ENCODE measurements at regions not wholly inside any gene's neighbourhood (a gene's known extent, or its start where the extent isn't known, plus 50 kb on each side); places are given as distances from the start of the nearest gene placed in this dataset.

GRCh38 chr9:82443312-82443711, 454.7 kb downstream of the SPATA31D1 start:
- Histone ChIP-seq H3K4me1 (ENCODE audit: insufficient read depth, low read length) (no peaks in the 10 kb centered on the region), H4K20me1 (ENCODE audit: low read length) (no peaks in the 10 kb centered on the region), H3K9me3 (ENCODE audit: low read length) (no peaks in the 10 kb centered on the region), H3K4me3 (ENCODE audit: low read length) (no peak overlapping the region), H3K79me2 (ENCODE audit: low read length) (no peaks in the 10 kb centered on the region), H3F3A (ENCODE audit: low read length, unreplicated experiment) (no peaks in the 10 kb centered on the region), H2AFZ (ENCODE audit: low read length) (no peak overlapping the region), H3K9ac (ENCODE audit: low read length) (no peak overlapping the region), H3K27me3 (ENCODE audit: low read length) (no peaks in the 10 kb centered on the region), H3K27ac (ENCODE audit: low read length) (no peak overlapping the region), H3K36me3 (ENCODE audit: low read depth, low read length) (no peaks in the 10 kb centered on the region), H3K9me2 (replicated peaks; ENCODE audit: low read length) (no peaks in the 10 kb centered on the region), H3K4me2 (ENCODE audit: low read length) (no peak overlapping the region)
- ATAC-seq (no peak), DNase-seq (no peak)
- ChIA-PET CTCF (no interaction called here), POLR2A (ENCODE audit: unreplicated experiment) (no interaction called here)
- intact Hi-C loops (cut with micrococcal nuclease): no loop called here
- BruUV-seq (replicated peaks): no TSS peak
- TF ChIP-seq CTCF (conservative IDR thresholded peaks at IDR 0.05; ENCODE audit: low read depth, low read length): no peak
- TF ChIP-seq EZH2phosphoT487 (IDR thresholded peaks at IDR 0.05; ENCODE audit: borderline replicate concordance, low read length): no peak
- no peak for TF ChIP-seq EZH2 (IDR thresholded peaks at IDR 0.05; ENCODE audit: low read length, unreplicated experiment)

- Histone ChIP-seq H3K27me3 (ENCODE audit: low read length) (no peaks in the 10 kb centered on the region), H4K20me1 (ENCODE audit: low read length) (no peaks in the 10 kb centered on the region), H3K9me3 (ENCODE audit: low read length) (no peaks in the 10 kb centered on the region), H3K4me2 (ENCODE audit: low read length) (no peak overlapping the region), H3F3A (ENCODE audit: low read length, unreplicated experiment) (no peaks in the 10 kb centered on the region), H3K4me1 (ENCODE audit: insufficient read depth, low read length) (no peaks in the 10 kb centered on the region), H3K27ac (ENCODE audit: low read length) (no peak overlapping the region), H2AFZ (ENCODE audit: low read length) (no peak overlapping the region), H3K79me2 (ENCODE audit: low read length) (no peaks in the 10 kb centered on the region), H3K36me3 (ENCODE audit: low read depth, low read length) (no peaks in the 10 kb centered on the region), H3K9ac (ENCODE audit: low read length) (no peak overlapping the region), H3K4me3 (ENCODE audit: low read length) (no peak overlapping the region), H3K9me2 (replicated peaks; ENCODE audit: low read length) (no peaks in the 10 kb centered on the region)
- intact Hi-C loops (cut with micrococcal nuclease): no loop called here
- POLR2A ChIA-PET (ENCODE audit: unreplicated experiment): no interaction called here
- DNase-seq (no peak), ATAC-seq (no peak)
- no TSS peak for BruUV-seq (replicated peaks)
- TF ChIP-seq EZH2 (IDR thresholded peaks at IDR 0.05; ENCODE audit: low read length, unreplicated experiment) (no peak), CTCF (conservative IDR thresholded peaks at IDR 0.05; ENCODE audit: low read depth, low read length) (no peak), EZH2phosphoT487 (IDR thresholded peaks at IDR 0.05; ENCODE audit: borderline replicate concordance, low read length) (no peak)
- CTCF ChIA-PET: no interaction called here
Measured at GRCh38 chr9:82445556-82445955, 457.0 kb downstream of the SPATA31D1 start.

GRCh38 chr9:82447343-82447742, 458.8 kb downstream of the SPATA31D1 start:
- no peak overlapping the region for H3K4me3 ChIP-seq (ENCODE audit: low read length)
- H3K4me2 ChIP-seq (ENCODE audit: low read length): no peak overlapping the region
- H2AFZ ChIP-seq (ENCODE audit: low read length): no peak overlapping the region
- H3K27ac ChIP-seq (ENCODE audit: low read length): no peak overlapping the region
- intact Hi-C loops (cut with micrococcal nuclease): no loop called here
- DNase-seq (no peak), ATAC-seq (no peak)
- ChIA-PET POLR2A (ENCODE audit: unreplicated experiment) (no interaction called here), CTCF (no interaction called here)
- H3K9me3 ChIP-seq (ENCODE audit: low read length): no peaks in the 10 kb centered on the region
- no peaks in the 10 kb centered on the region for H3K9me2 ChIP-seq (replicated peaks; ENCODE audit: low read length)
- no peak for TF ChIP-seq CTCF (conservative IDR thresholded peaks at IDR 0.05; ENCODE audit: low read depth, low read length)
- TF ChIP-seq EZH2phosphoT487 (IDR thresholded peaks at IDR 0.05; ENCODE audit: borderline replicate concordance, low read length): no peak
- no peak for TF ChIP-seq EZH2 (IDR thresholded peaks at IDR 0.05; ENCODE audit: low read length, unreplicated experiment)
- H3K27me3 ChIP-seq (ENCODE audit: low read length): no peaks in the 10 kb centered on the region
- no peak overlapping the region for H3K9ac ChIP-seq (ENCODE audit: low read length)
- H4K20me1 ChIP-seq (ENCODE audit: low read length): no peaks in the 10 kb centered on the region
- H3F3A ChIP-seq (ENCODE audit: low read length, unreplicated experiment): no peaks in the 10 kb centered on the region
- no peaks in the 10 kb centered on the region for H3K36me3 ChIP-seq (ENCODE audit: low read depth, low read length)
- no peaks in the 10 kb centered on the region for H3K4me1 ChIP-seq (ENCODE audit: insufficient read depth, low read length)
- BruUV-seq (replicated peaks): no TSS peak
- no peaks in the 10 kb centered on the region for H3K79me2 ChIP-seq (ENCODE audit: low read length)

Measured in PC-3 (cell line).